ENCODE measurements at regions not wholly inside any gene's neighbourhood (a gene's known extent, or its start where the extent isn't known, plus 50 kb on each side); places are given as distances from the start of the nearest gene placed in this dataset.
"Not testable (repeated sequence)": the region's sequence is repeated elsewhere in the genome, so short reads cannot be mapped to it uniquely, and the experiment has no call there.

DNA sequence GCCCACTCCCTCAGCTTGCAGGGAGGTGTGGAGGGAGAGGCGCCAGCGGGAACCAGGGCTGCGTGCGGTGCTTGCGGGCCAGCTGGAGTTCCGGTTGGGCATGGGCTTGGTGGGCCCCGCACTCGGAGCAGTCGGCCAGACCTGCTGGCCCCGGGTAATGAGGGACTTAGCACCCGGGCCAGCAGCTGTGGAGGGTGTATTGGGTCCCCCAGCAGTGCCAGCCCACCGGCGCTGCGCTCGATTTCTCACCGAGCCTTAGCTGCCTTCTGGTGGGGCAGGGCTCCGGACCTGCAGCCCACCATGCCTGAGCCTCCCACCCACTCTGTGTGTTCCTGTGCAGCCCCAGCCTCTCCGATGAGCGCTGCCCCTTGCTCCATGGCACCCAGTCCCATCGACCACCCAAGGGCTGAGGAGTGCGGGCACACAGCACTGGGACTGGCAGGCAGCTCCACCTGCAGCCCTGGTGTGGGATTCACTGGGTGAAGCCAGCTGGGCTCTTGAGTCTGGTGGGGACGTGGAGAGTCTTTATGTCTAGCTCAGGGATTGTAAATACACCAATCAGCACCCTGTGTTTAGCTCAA lies 254.0 kb downstream of the DSC3 start:
- not testable (repeated sequence) for TF ChIP-seq POLR2A (IDR thresholded peaks at IDR 0.05)
- TF ChIP-seq, protein P1, sequence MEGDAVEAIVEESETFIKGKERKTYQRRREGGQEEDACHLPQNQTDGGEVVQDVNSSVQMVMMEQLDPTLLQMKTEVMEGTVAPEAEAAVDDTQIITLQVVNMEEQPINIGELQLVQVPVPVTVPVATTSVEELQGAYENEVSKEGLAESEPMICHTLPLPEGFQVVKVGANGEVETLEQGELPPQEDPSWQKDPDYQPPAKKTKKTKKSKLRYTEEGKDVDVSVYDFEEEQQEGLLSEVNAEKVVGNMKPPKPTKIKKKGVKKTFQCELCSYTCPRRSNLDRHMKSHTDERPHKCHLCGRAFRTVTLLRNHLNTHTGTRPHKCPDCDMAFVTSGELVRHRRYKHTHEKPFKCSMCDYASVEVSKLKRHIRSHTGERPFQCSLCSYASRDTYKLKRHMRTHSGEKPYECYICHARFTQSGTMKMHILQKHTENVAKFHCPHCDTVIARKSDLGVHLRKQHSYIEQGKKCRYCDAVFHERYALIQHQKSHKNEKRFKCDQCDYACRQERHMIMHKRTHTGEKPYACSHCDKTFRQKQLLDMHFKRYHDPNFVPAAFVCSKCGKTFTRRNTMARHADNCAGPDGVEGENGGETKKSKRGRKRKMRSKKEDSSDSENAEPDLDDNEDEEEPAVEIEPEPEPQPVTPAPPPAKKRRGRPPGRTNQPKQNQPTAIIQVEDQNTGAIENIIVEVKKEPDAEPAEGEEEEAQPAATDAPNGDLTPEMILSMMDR (IDR thresholded peaks at IDR 0.05) = not testable (repeated sequence)
